ENCODE measurements at regions not wholly inside any gene's neighbourhood (a gene's known extent, or its start where the extent isn't known, plus 50 kb on each side); places are given as distances from the start of the nearest gene placed in this dataset.

- TF ChIP-seq, protein P1, sequence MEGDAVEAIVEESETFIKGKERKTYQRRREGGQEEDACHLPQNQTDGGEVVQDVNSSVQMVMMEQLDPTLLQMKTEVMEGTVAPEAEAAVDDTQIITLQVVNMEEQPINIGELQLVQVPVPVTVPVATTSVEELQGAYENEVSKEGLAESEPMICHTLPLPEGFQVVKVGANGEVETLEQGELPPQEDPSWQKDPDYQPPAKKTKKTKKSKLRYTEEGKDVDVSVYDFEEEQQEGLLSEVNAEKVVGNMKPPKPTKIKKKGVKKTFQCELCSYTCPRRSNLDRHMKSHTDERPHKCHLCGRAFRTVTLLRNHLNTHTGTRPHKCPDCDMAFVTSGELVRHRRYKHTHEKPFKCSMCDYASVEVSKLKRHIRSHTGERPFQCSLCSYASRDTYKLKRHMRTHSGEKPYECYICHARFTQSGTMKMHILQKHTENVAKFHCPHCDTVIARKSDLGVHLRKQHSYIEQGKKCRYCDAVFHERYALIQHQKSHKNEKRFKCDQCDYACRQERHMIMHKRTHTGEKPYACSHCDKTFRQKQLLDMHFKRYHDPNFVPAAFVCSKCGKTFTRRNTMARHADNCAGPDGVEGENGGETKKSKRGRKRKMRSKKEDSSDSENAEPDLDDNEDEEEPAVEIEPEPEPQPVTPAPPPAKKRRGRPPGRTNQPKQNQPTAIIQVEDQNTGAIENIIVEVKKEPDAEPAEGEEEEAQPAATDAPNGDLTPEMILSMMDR (IDR thresholded peaks at IDR 0.05): no peak
- TF ChIP-seq POLR2A (IDR thresholded peaks at IDR 0.05): no peak
These were observed 271.3 kb downstream of the BMP7 start for GRCh38 chr20:56995149-56995548.
